GM19372 (cell line): ENCODE measurements at regions not wholly inside any gene's neighbourhood (a gene's known extent, or its start where the extent isn't known, plus 50 kb on each side); places are given as distances from the start of the nearest gene placed in this dataset.

ENCODE experiments used
- ATAC-seq: cut with Tn5 transposase; IDR thresholded peaks from one replicate; pipeline ENCODE4 v1.9.1; 2021; ENCODE audit warnings: mild to moderate bottlenecking, low read depth, moderate library complexity; ENCODE audit not compliant: unreplicated experiment

- no peak for ATAC-seq
Measured at GRCh38 chr11:134557571-134558257, 145.7 kb upstream of the B3GAT1 start.

GRCh38 chr11:134556186-134556585 lies 144.1 kb upstream of the B3GAT1 start:
- ATAC-seq, result no peak

- ATAC-seq, result no peak
Measured at GRCh38 chr11:134555510-134555909, 143.5 kb upstream of the B3GAT1 start.

GRCh38 chr11:134554861-134555260 lies 142.8 kb upstream of the B3GAT1 start:
- ATAC-seq, result no peak

GRCh38 chr11:134554106-134554505 lies 142.1 kb upstream of the B3GAT1 start:
- ATAC-seq, result no peak

GRCh38 chr11:134552749-134553148 lies 140.7 kb upstream of the B3GAT1 start:
- no peak for ATAC-seq

GRCh38 chr11:134545521-134545920 lies 133.5 kb upstream of the B3GAT1 start:
- ATAC-seq, result no peak

- no peak for ATAC-seq
Measured at GRCh38 chr11:134544095-134544815, 132.2 kb upstream of the B3GAT1 start.

- no peak for ATAC-seq
Measured at GRCh38 chr11:134543645-134544044, 131.6 kb upstream of the B3GAT1 start.

GRCh38 chr11:134543241-134543640 lies 131.2 kb upstream of the B3GAT1 start:
- no peak for ATAC-seq

GRCh38 chr11:134542401-134543165 lies 130.5 kb upstream of the B3GAT1 start:
- no peak for ATAC-seq

GRCh38 chr11:134541951-134542350 lies 129.9 kb upstream of the B3GAT1 start:
- ATAC-seq, result no peak

- no peak for ATAC-seq
Measured at GRCh38 chr11:134541355-134541754, 129.3 kb upstream of the B3GAT1 start.

- no peak for ATAC-seq
Measured at GRCh38 chr11:134539285-134539684, 127.2 kb upstream of the B3GAT1 start.

GRCh38 chr11:134538742-134539141 lies 126.7 kb upstream of the B3GAT1 start:
- ATAC-seq, result no peak

GRCh38 chr11:134537941-134538340 lies 125.9 kb upstream of the B3GAT1 start:
- ATAC-seq, result no peak

- ATAC-seq, result no peak
Measured at GRCh38 chr11:134537296-134537695, 125.3 kb upstream of the B3GAT1 start.

GRCh38 chr11:134536677-134537076 lies 124.6 kb upstream of the B3GAT1 start:
- no peak for ATAC-seq

- no peak for ATAC-seq
Measured at GRCh38 chr11:134536219-134536618, 124.2 kb upstream of the B3GAT1 start.

- ATAC-seq, result no peak
Measured at GRCh38 chr11:134535029-134536025, 123.3 kb upstream of the B3GAT1 start.
